Caco-2 (cell line): ENCODE measurements at regions not wholly inside any gene's neighbourhood (a gene's known extent, or its start where the extent isn't known, plus 50 kb on each side); places are given as distances from the start of the nearest gene placed in this dataset.

Experiments
- BruUV-seq: library from RNA; stranded (reverse); fragments of 400-500 nt; replicated peaks from 2 replicates; lab custom pipeline; 2021; lab: Mats Ljungman, UMichigan
- CTCF ChIA-PET: fragments of 300-600 bp; sonication (Branson Sonifier 250); formaldehyde crosslinking; loops from one replicate; lab custom pipeline; 2022; ENCODE audit warnings: antibody characterized with exemption; lab: Charles Lee
- POLR2A ChIA-PET: fragments of 300-600 bp; sonication (Branson Sonifier 250); formaldehyde crosslinking; loops from one replicate; lab custom pipeline; 2022; ENCODE audit warnings: antibody characterized with exemption; lab: Charles Lee
- DNase-seq, 2 experiments: peaks; one replicate each; pipeline versions ENCODE4 v3.0.0 to v3.0.0-alpha.2; 2020 to 2022
- H3K27me3 ChIP-seq: replicated peaks from 2 replicates; pipeline ENCODE4 v1.6.0; 2011; ENCODE audit warnings: low read length; ENCODE audit not compliant: control insufficient read depth, insufficient read depth
- H3K36me3 ChIP-seq: 2 replicates; pipeline ENCODE4 v1.5.1; 2011; ENCODE audit warnings: low read length; ENCODE audit not compliant: control insufficient read depth, insufficient read depth
- H3K4me1 ChIP-seq: fragments of 250-450 bp; sonication (Bioruptor Pico); 2 replicates; pipeline ENCODE4 v1.5.1; 2020; ENCODE audit warnings: mild to moderate bottlenecking
- H3K4me3 ChIP-seq: 2 replicates; pipeline ENCODE4 v1.5.1; 2011; ENCODE audit warnings: low read depth, mild to moderate bottlenecking, control low read depth, low read length
- H3K9me3 ChIP-seq: fragments of 250-450 bp; sonication (Bioruptor Pico); 2 replicates; pipeline ENCODE4 v1.5.1; 2020; ENCODE audit warnings: mild to moderate bottlenecking, moderate library complexity
- H3K27ac Mint-ChIP-seq: one replicate; pipeline ENCODE4 v1.8.0; 2022; ENCODE audit warnings: mixed read lengths; ENCODE audit not compliant: unreplicated experiment
- H3K27me3 Mint-ChIP-seq: one replicate; pipeline ENCODE4 v1.8.0; 2022; ENCODE audit warnings: mixed read lengths; ENCODE audit not compliant: insufficient read depth, unreplicated experiment
- H3K36me3 Mint-ChIP-seq: one replicate; pipeline ENCODE4 v1.8.0; 2022; ENCODE audit warnings: mild to moderate bottlenecking, mixed read lengths; ENCODE audit not compliant: insufficient read depth, unreplicated experiment
- H3K4me1 Mint-ChIP-seq: one replicate; pipeline ENCODE4 v1.8.0; 2022; ENCODE audit warnings: low read depth, mixed read lengths; ENCODE audit not compliant: unreplicated experiment
- H3K4me3 Mint-ChIP-seq: one replicate; pipeline ENCODE4 v1.8.0; 2022; ENCODE audit warnings: mild to moderate bottlenecking, moderate library complexity, mixed read lengths; ENCODE audit not compliant: unreplicated experiment
- H3K9me3 Mint-ChIP-seq: one replicate; pipeline ENCODE4 v1.8.0; 2022; ENCODE audit warnings: mixed read lengths; ENCODE audit not compliant: unreplicated experiment
- CTCF ChIP-seq, 2 experiments: fragments of 200-600 bp in 1 of 2; IDR thresholded peaks; 1 replicate in 1 of 2; 2 replicates in 1 of 2; pipeline versions ENCODE4 v1.5.1 to v1.8.0; 2011 to 2022; ENCODE audit warnings: antibody characterized with exemption in 1 of 2, control low read depth in 1 of 2, inconsistent platforms in 1 of 2, low read depth in 1 of 2, low read length in 1 of 2, mild to moderate bottlenecking in 1 of 2, moderate library complexity in 1 of 2; ENCODE audit not compliant: insufficient read depth in 1 of 2, severe bottlenecking in 1 of 2, unreplicated experiment in 1 of 2
- intact Hi-C: fragments of 100-400 bp; cut with micrococcal nuclease; formaldehyde crosslinking; loops from one replicate; pipeline ENCODE4 v1.10.0; 2022; ENCODE audit not compliant: unreplicated experiment

- DNase-seq = no peak
- Histone ChIP-seq H3K4me3 (no peak overlapping the region), H3K9me3 (no peaks in the 10 kb centered on the region), H3K4me1 (no peaks in the 10 kb centered on the region), H3K27me3 (no peaks in the 10 kb centered on the region), H3K36me3 (no peaks in the 10 kb centered on the region)
- POLR2A ChIA-PET = no interaction called here
- CTCF ChIA-PET = no interaction called here
- Mint-ChIP-seq H3K27ac (no peak overlapping the region), H3K9me3 (no peaks in the 10 kb centered on the region), H3K27me3 (peaks cover 48% of the 10 kb centered on the region), H3K36me3 (no peaks in the 10 kb centered on the region), H3K4me1 (peaks cover 7% of the 10 kb centered on the region), H3K4me3 (no peak overlapping the region)
- TF ChIP-seq CTCF (IDR thresholded peaks at IDR 0.05; ENCODE audit: insufficient read depth in 1 of 2, low read depth in 1 of 2, low read length in 1 of 2, severe bottlenecking in 1 of 2, unreplicated experiment in 1 of 2) = no peak
- intact Hi-C loops = no loop called here
- BruUV-seq = no TSS peak
Observed at GRCh38 chr16:73888840-73889490, 407.6 kb upstream of the PSMD7 start.

GRCh38 chr16:73887911-73888310, 408.7 kb upstream of the PSMD7 start:
- Mint-ChIP-seq H3K9me3 (no peaks in the 10 kb centered on the region), H3K4me1 (peaks cover 7% of the 10 kb centered on the region), H3K27me3 (peaks cover 43% of the 10 kb centered on the region), H3K27ac (no peak overlapping the region), H3K4me3 (no peak overlapping the region), H3K36me3 (no peaks in the 10 kb centered on the region)
- Histone ChIP-seq H3K4me3 (no peak overlapping the region), H3K4me1 (no peaks in the 10 kb centered on the region), H3K27me3 (no peaks in the 10 kb centered on the region), H3K9me3 (no peaks in the 10 kb centered on the region), H3K36me3 (no peaks in the 10 kb centered on the region)
- no peak for DNase-seq
- no TSS peak for BruUV-seq
- ChIA-PET CTCF (no interaction called here), POLR2A (no interaction called here)
- intact Hi-C loops = no loop called here
- no peak for TF ChIP-seq CTCF (IDR thresholded peaks at IDR 0.05; ENCODE audit: insufficient read depth in 1 of 2, low read depth in 1 of 2, low read length in 1 of 2, severe bottlenecking in 1 of 2, unreplicated experiment in 1 of 2)

- Histone ChIP-seq H3K36me3 (no peaks in the 10 kb centered on the region), H3K4me3 (no peak overlapping the region), H3K4me1 (no peaks in the 10 kb centered on the region), H3K9me3 (no peaks in the 10 kb centered on the region), H3K27me3 (no peaks in the 10 kb centered on the region)
- Mint-ChIP-seq H3K27me3 (peaks cover 34% of the 10 kb centered on the region), H3K4me1 (peaks cover 4% of the 10 kb centered on the region), H3K27ac (no peak overlapping the region), H3K36me3 (no peaks in the 10 kb centered on the region), H3K9me3 (no peaks in the 10 kb centered on the region), H3K4me3 (no peak overlapping the region)
- TF ChIP-seq CTCF (IDR thresholded peaks at IDR 0.05; ENCODE audit: insufficient read depth in 1 of 2, low read depth in 1 of 2, low read length in 1 of 2, severe bottlenecking in 1 of 2, unreplicated experiment in 1 of 2) = no peak
- ChIA-PET POLR2A (no interaction called here), CTCF (no interaction called here)
- intact Hi-C loops = no loop called here
- no peak for DNase-seq
- no TSS peak for BruUV-seq
Observed at GRCh38 chr16:73886426-73886825, 410.2 kb upstream of the PSMD7 start.
